ENCODE measurements at regions not wholly inside any gene's neighbourhood (a gene's known extent, or its start where the extent isn't known, plus 50 kb on each side); places are given as distances from the start of the nearest gene placed in this dataset.

GRCh38 chr2:238967978-238968360, 120.1 kb downstream of the TWIST2 start:
- TF ChIP-seq CTCF (IDR thresholded peaks at IDR 0.05) (no peak), EP300 (IDR thresholded peaks at IDR 0.05) (no peak)
